Adrenal gland (tissue), 9 donors: ENCODE measurements at regions not wholly inside any gene's neighbourhood (a gene's known extent, or its start where the extent isn't known, plus 50 kb on each side); places are given as distances from the start of the nearest gene placed in this dataset.

Experiments used
- DNase-seq, 7 donors: peaks; one replicate each; pipeline ENCODE4 v3.0.0-alpha.2; 2019 to 2020
- H3K27ac ChIP-seq, 5 donors: fragments of 200-600 bp; sonication (generic) in 4 of 5; 1 replicate in 3 of 5; 2 replicates in 2 of 5; pipeline versions ENCODE4 v1.5.1 to v1.8.0; 2016 to 2020; ENCODE audit warnings: mild to moderate bottlenecking in 1 of 5
- H3K27me3 ChIP-seq: fragments of 200-600 bp; 2 replicates; pipeline ENCODE4 v1.8.0; 2021
- H3K36me3 ChIP-seq, 2 donors: fragments of 200-600 bp; replicated peaks in 1 of 2; 1 replicate in 1 of 2; 2 replicates in 1 of 2; pipeline versions ENCODE4 v1.5.1 to v1.8.0; 2018 to 2022
- H3K4me1 ChIP-seq, 2 donors: fragments of 200-600 bp; replicated peaks in 1 of 2; 1 replicate in 1 of 2; 2 replicates in 1 of 2; pipeline versions ENCODE4 v1.5.1 to v1.8.0; 2018 to 2021
- H3K4me3 ChIP-seq, 4 donors: fragments of 200-600 bp; sonication (generic) in 3 of 4; one replicate each; pipeline ENCODE4 v1.5.1; 2016 to 2018
- H3K9me3 ChIP-seq, 3 donors: fragments of 200-600 bp; sonication (generic) in 1 of 3; replicated peaks in 1 of 3; 1 replicate in 2 of 3; 2 replicates in 1 of 3; pipeline versions ENCODE4 v1.5.1 to v1.8.0; 2016 to 2021
- CTCF ChIP-seq, 6 experiments: fragments of 450-650 bp in 4 of 6; fragments of 200-600 bp in 2 of 6; sonication (generic) in 1 of 6; IDR thresholded peaks; 1 replicate in 5 of 6; 2 replicates in 1 of 6; pipeline versions ENCODE4 v1.5.1 to v1.8.0; 2016 to 2021; ENCODE audit warnings: antibody characterized with exemption in 6 of 6, mild to moderate bottlenecking in 2 of 6, moderate library complexity in 1 of 6
- POLR2A ChIP-seq, 2 donors: fragments of 450-650 bp; IDR thresholded peaks; one replicate each; pipeline ENCODE4 v1.6.1; 2017; ENCODE audit warnings: antibody characterized with exemption in 2 of 2, mild to moderate bottlenecking in 2 of 2, moderate library complexity in 1 of 2
- WGBS, 4 donors: extraction: QIAGEN DNeasy Blood & Tissue Kit in 2 of 4; methylation state at CpG; one replicate each; pipeline versions ENCODE4 v1.1.5 to v1.1.7; 2013 to 2017; 5-methylcytosine and 5-hydroxymethylcytosine counted together
- intact Hi-C, 2 donors: fragments of 100-400 bp; cut with DNase I; formaldehyde crosslinking; loops; one replicate each; pipeline versions ENCODE4 v1.14.1 to v1.15.0; 2022 to 2023
- donor health status: healthy with polysubstance abuse.
- donor health status: Bipolar disorder and iron deficiency.
- donor health status: DM: yes; HTN: yes; CAD: no.
- donor health status: DM: no; HTN: no; CAD: no.
- donor health status: DM: no; HTN: no; CAD: no.

- WGBS, 4 donors: 88 to 100% (median 93%) methylated on average over 2 of the region's 2 CpGs
- DNase-seq: no peak
- no peaks in the 10 kb centered on the region for H3K9me3 ChIP-seq
- no peak for TF ChIP-seq POLR2A (IDR thresholded peaks at IDR 0.05)
- H3K4me1 ChIP-seq: no peaks in the 10 kb centered on the region
- H3K36me3 ChIP-seq: no peaks in the 10 kb centered on the region
- intact Hi-C loops: no loop called here
- H3K4me3 ChIP-seq: no peak overlapping the region
- no peak overlapping the region for H3K27ac ChIP-seq
- no peaks in the 10 kb centered on the region for H3K27me3 ChIP-seq
Measured at GRCh38 chr4:99755223-99755944, 61.2 kb upstream of the DAPP1 start.

GRCh38 chr4:99754756-99755155 lies 61.9 kb upstream of the DAPP1 start:
- Histone ChIP-seq H3K9me3 (no peaks in the 10 kb centered on the region), H3K27me3 (no peaks in the 10 kb centered on the region), H3K36me3 (no peaks in the 10 kb centered on the region), H3K4me3 (no peak overlapping the region), H3K4me1 (no peaks in the 10 kb centered on the region), H3K27ac (no peak overlapping the region)
- 68 to 90% (median 80%) methylated on average over 2 of the region's 2 CpGs for WGBS, 4 donors
- no peak for DNase-seq
- TF ChIP-seq POLR2A (IDR thresholded peaks at IDR 0.05): no peak
- TF ChIP-seq CTCF (IDR thresholded peaks at IDR 0.05): no peak
- intact Hi-C loops: no loop called here

GRCh38 chr4:99753931-99754330 lies 62.7 kb upstream of the DAPP1 start:
- Histone ChIP-seq H3K36me3 (no peaks in the 10 kb centered on the region), H3K27ac (no peak overlapping the region), H3K4me3 (no peak overlapping the region), H3K9me3 (no peaks in the 10 kb centered on the region), H3K27me3 (no peaks in the 10 kb centered on the region), H3K4me1 (no peaks in the 10 kb centered on the region)
- intact Hi-C loops: no loop called here
- WGBS, 4 donors: 76 to 80% (median 77%) methylated on average over 2 of the region's 2 CpGs
- DNase-seq: no peak
- TF ChIP-seq POLR2A (IDR thresholded peaks at IDR 0.05) (no peak), CTCF (IDR thresholded peaks at IDR 0.05) (no peak)

GRCh38 chr4:99749445-99750391 lies 66.9 kb upstream of the DAPP1 start:
- TF ChIP-seq CTCF (IDR thresholded peaks at IDR 0.05): no peak
- TF ChIP-seq POLR2A (IDR thresholded peaks at IDR 0.05): no peak
- intact Hi-C loops: no loop called here
- 77 to 80% (median 79%) methylated on average over 4 of the region's 4 CpGs for WGBS, 4 donors

More at GRCh38 chr4:99749445-99750391, 66.9 kb upstream of the DAPP1 start:
- no peak for DNase-seq
- no peaks in the 10 kb centered on the region for H3K4me1 ChIP-seq
- H3K4me3 ChIP-seq: no peak overlapping the region
- H3K27me3 ChIP-seq: no peaks in the 10 kb centered on the region
- no peak overlapping the region for H3K27ac ChIP-seq
- H3K9me3 ChIP-seq: no peaks in the 10 kb centered on the region
- no peaks in the 10 kb centered on the region for H3K36me3 ChIP-seq
